NK-92 treated with Interleukin-12 subunit alpha and Interleukin-12 subunit beta, amount 100 ng/mL, for 24 hours (cell line): ENCODE measurements at regions not wholly inside any gene's neighbourhood (a gene's known extent, or its start where the extent isn't known, plus 50 kb on each side); places are given as distances from the start of the nearest gene placed in this dataset.

ENCODE experiments used
- DNase-seq: peaks from one replicate; lab custom pipeline; 2025; lab: John Stamatoyannopoulos, UW

- DNase-seq: no peak
These were observed 65.4 kb upstream of the SLC6A6 start for GRCh38 chr3:14336749-14337598.

GRCh38 chr3:14337828-14338227 lies 64.6 kb upstream of the SLC6A6 start:
- no peak for DNase-seq

GRCh38 chr3:14338242-14338641 lies 64.2 kb upstream of the SLC6A6 start:
- no peak for DNase-seq

- DNase-seq: no peak
These were observed 63.4 kb upstream of the SLC6A6 start for GRCh38 chr3:14338898-14339458.

- DNase-seq: no peak
These were observed 61.3 kb upstream of the SLC6A6 start for GRCh38 chr3:14340960-14341708.

- DNase-seq: no peak
These were observed 58.9 kb upstream of the SLC6A6 start for GRCh38 chr3:14343338-14344112.

GRCh38 chr3:14344351-14344750 lies 58.1 kb upstream of the SLC6A6 start:
- DNase-seq: no peak

- no peak for DNase-seq
These were observed 56.8 kb upstream of the SLC6A6 start for GRCh38 chr3:14345496-14346150.

GRCh38 chr3:14346191-14346590 lies 56.2 kb upstream of the SLC6A6 start:
- DNase-seq: no peak

GRCh38 chr3:14346642-14347041 lies 55.8 kb upstream of the SLC6A6 start:
- DNase-seq: no peak

GRCh38 chr3:14347110-14347509 lies 55.3 kb upstream of the SLC6A6 start:
- DNase-seq: no peak

GRCh38 chr3:14351617-14352001 lies 50.8 kb upstream of the SLC6A6 start:
- no peak for DNase-seq

- DNase-seq: no peak
These were observed 50.3 kb upstream of the SLC6A6 start for GRCh38 chr3:14352002-14352627.
